ENCODE measurements at regions not wholly inside any gene's neighbourhood (a gene's known extent, or its start where the extent isn't known, plus 50 kb on each side); places are given as distances from the start of the nearest gene placed in this dataset.

DNA sequence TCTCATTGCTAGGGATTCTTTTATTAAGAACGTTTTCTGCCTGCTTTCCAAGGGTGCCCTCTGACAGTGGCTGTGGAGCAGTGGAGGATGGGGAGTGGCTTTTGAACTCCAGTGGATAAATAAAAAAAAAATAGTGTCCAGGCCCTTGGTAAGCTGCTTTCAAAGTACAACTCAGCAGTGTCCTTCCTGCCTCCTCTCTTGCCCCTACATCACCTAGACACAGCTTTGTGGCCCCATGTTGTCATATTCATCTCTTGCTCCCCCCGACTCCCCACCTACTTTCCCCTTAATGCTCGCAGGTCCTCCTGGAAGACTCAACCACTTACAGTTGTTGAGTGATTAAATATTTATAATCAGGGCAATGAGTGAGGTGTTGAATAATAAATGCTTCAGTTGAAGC lies 880.9 kb downstream of the BCL11B start:
- DNase-seq = no peak
- CTCF ChIA-PET = no interaction called here
- H3K36me3 ChIP-seq (ENCODE audit: control insufficient read depth, insufficient read depth, low read length) = no peaks in the 10 kb centered on the region

DNA sequence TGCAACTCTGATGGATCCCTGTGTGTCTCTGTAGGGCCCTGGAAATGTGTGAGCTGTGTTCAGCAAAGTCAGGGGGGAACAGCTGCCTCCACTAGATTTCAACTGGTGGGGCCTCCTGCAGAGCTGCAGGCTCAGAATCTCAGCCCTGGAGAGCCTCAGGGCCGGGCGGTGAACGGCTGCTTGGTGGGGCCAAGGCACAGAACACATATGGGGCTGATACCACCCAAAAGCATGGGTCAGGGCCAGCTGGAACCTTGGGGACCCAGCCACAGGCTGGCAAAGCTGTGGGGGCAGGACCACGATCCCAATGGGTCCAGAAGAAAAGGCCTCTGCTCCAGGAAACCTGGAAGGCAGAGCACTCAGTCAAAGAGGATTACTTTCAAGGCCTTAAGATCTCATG lies 878.5 kb downstream of the BCL11B start:
- CTCF ChIA-PET = no interaction called here
- Histone ChIP-seq H3K9me3 (no peaks in the 10 kb centered on the region), H3K27me3 (replicated peaks; ENCODE audit: control insufficient read depth, insufficient read depth, low read length) (no peaks in the 10 kb centered on the region), H3K4me1 (no peaks in the 10 kb centered on the region), H3K36me3 (ENCODE audit: control insufficient read depth, insufficient read depth, low read length) (no peaks in the 10 kb centered on the region), H3K4me3 (ENCODE audit: low read depth, low read length) (no peak overlapping the region)
- Mint-ChIP-seq H3K27ac (ENCODE audit: unreplicated experiment) (no peak overlapping the region), H3K36me3 (ENCODE audit: insufficient read depth, unreplicated experiment) (no peaks in the 10 kb centered on the region), H3K4me1 (ENCODE audit: low read depth, unreplicated experiment) (no peaks in the 10 kb centered on the region), H3K9me3 (ENCODE audit: unreplicated experiment) (no peaks in the 10 kb centered on the region), H3K27me3 (ENCODE audit: insufficient read depth, unreplicated experiment) (peaks cover 3% of the 10 kb centered on the region), H3K4me3 (ENCODE audit: unreplicated experiment) (no peak overlapping the region)
- DNase-seq = no peak
- intact Hi-C loops (cut with micrococcal nuclease; ENCODE audit: unreplicated experiment) = no loop called here
- TF ChIP-seq, protein P1, sequence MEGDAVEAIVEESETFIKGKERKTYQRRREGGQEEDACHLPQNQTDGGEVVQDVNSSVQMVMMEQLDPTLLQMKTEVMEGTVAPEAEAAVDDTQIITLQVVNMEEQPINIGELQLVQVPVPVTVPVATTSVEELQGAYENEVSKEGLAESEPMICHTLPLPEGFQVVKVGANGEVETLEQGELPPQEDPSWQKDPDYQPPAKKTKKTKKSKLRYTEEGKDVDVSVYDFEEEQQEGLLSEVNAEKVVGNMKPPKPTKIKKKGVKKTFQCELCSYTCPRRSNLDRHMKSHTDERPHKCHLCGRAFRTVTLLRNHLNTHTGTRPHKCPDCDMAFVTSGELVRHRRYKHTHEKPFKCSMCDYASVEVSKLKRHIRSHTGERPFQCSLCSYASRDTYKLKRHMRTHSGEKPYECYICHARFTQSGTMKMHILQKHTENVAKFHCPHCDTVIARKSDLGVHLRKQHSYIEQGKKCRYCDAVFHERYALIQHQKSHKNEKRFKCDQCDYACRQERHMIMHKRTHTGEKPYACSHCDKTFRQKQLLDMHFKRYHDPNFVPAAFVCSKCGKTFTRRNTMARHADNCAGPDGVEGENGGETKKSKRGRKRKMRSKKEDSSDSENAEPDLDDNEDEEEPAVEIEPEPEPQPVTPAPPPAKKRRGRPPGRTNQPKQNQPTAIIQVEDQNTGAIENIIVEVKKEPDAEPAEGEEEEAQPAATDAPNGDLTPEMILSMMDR (IDR thresholded peaks at IDR 0.05; ENCODE audit: insufficient read depth in 1 of 2, low read depth in 1 of 2, low read length in 1 of 2, severe bottlenecking in 1 of 2, unreplicated experiment in 1 of 2) = no peak
- POLR2A ChIA-PET = no interaction called here
- BruUV-seq (replicated peaks) = no TSS peak

More for the DNA sequence above, 880.9 kb downstream of the BCL11B start:
- Mint-ChIP-seq H3K9me3 (ENCODE audit: unreplicated experiment) (no peaks in the 10 kb centered on the region), H3K4me1 (ENCODE audit: low read depth, unreplicated experiment) (no peaks in the 10 kb centered on the region), H3K27ac (ENCODE audit: unreplicated experiment) (no peak overlapping the region), H3K4me3 (ENCODE audit: unreplicated experiment) (no peak overlapping the region), H3K36me3 (ENCODE audit: insufficient read depth, unreplicated experiment) (no peaks in the 10 kb centered on the region), H3K27me3 (ENCODE audit: insufficient read depth, unreplicated experiment) (peaks cover 3% of the 10 kb centered on the region)
- no peaks in the 10 kb centered on the region for H3K27me3 ChIP-seq (replicated peaks; ENCODE audit: control insufficient read depth, insufficient read depth, low read length)
- TF ChIP-seq, protein P1 (IDR thresholded peaks at IDR 0.05; ENCODE audit: insufficient read depth in 1 of 2, low read depth in 1 of 2, low read length in 1 of 2, severe bottlenecking in 1 of 2, unreplicated experiment in 1 of 2) = no peak
- H3K9me3 ChIP-seq = no peaks in the 10 kb centered on the region
- POLR2A ChIA-PET = no interaction called here
- no TSS peak for BruUV-seq (replicated peaks)
- H3K4me1 ChIP-seq = no peaks in the 10 kb centered on the region
- no peak overlapping the region for H3K4me3 ChIP-seq (ENCODE audit: low read depth, low read length)
- intact Hi-C loops (cut with micrococcal nuclease; ENCODE audit: unreplicated experiment) = no loop called here

DNA sequence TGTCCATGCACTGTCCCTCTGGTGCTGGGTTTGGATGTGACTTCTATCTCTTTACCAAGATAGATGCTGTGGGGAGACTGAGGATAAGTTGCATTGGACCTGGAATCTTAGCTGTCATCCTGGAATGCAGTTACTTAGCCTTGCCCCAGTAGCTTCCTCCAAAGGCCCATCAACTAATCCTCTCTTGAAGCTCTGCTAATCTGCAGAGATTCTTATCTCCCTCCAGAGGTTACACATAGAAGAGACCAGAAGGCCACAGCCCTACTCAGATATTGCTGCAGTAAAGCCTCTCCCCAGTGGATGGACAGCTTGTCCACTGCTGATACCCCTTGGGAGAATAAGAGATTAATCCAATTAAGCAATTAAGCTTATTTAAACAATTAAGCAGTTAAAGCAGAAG lies 867.2 kb downstream of the BCL11B start:
- BruUV-seq (replicated peaks) = no TSS peak
- Mint-ChIP-seq H3K4me1 (ENCODE audit: low read depth, unreplicated experiment) (no peaks in the 10 kb centered on the region), H3K36me3 (ENCODE audit: insufficient read depth, unreplicated experiment) (no peaks in the 10 kb centered on the region), H3K27ac (ENCODE audit: unreplicated experiment) (no peak overlapping the region), H3K9me3 (ENCODE audit: unreplicated experiment) (no peaks in the 10 kb centered on the region), H3K27me3 (ENCODE audit: insufficient read depth, unreplicated experiment) (peaks cover 3% of the 10 kb centered on the region), H3K4me3 (ENCODE audit: unreplicated experiment) (no peak overlapping the region)
- no peak for DNase-seq
- H3K27me3 ChIP-seq (replicated peaks; ENCODE audit: control insufficient read depth, insufficient read depth, low read length) = no peaks in the 10 kb centered on the region
- intact Hi-C loops (cut with micrococcal nuclease; ENCODE audit: unreplicated experiment) = no loop called here
- POLR2A ChIA-PET = no interaction called here
- no peak overlapping the region for H3K4me3 ChIP-seq (ENCODE audit: low read depth, low read length)
- TF ChIP-seq, protein P1 (IDR thresholded peaks at IDR 0.05; ENCODE audit: insufficient read depth in 1 of 2, low read depth in 1 of 2, low read length in 1 of 2, severe bottlenecking in 1 of 2, unreplicated experiment in 1 of 2) = no peak
- no peaks in the 10 kb centered on the region for H3K4me1 ChIP-seq
- H3K9me3 ChIP-seq = no peaks in the 10 kb centered on the region
- no peaks in the 10 kb centered on the region for H3K36me3 ChIP-seq (ENCODE audit: control insufficient read depth, insufficient read depth, low read length)
- CTCF ChIA-PET = no interaction called here

All from Caco-2 (cell line).